Gastroesophageal sphincter (tissue), 3 donors: ENCODE measurements at regions not wholly inside any gene's neighbourhood (a gene's known extent, or its start where the extent isn't known, plus 50 kb on each side); places are given as distances from the start of the nearest gene placed in this dataset.

Experiments used
- CTCF ChIP-seq, 4 experiments: fragments of 200-600 bp in 2 of 4; fragments of 450-650 bp in 2 of 4; sonication (generic) in 1 of 4; IDR thresholded peaks; one replicate each; pipeline ENCODE4 v1.5.1; 2017 to 2019; ENCODE audit warnings: antibody characterized with exemption in 4 of 4, mild to moderate bottlenecking in 2 of 4, moderate library complexity in 2 of 4
- POLR2A ChIP-seq, 2 donors: fragments of 450-650 bp; IDR thresholded peaks; one replicate each; pipeline ENCODE4 v1.6.1; 2017; ENCODE audit warnings: antibody characterized with exemption in 2 of 2, mild to moderate bottlenecking in 2 of 2, moderate library complexity in 1 of 2
- POLR2AphosphoS5 ChIP-seq: sonication (generic); formaldehyde crosslinking; IDR thresholded peaks from one replicate; pipeline ENCODE4 v1.6.1; 2017; ENCODE audit warnings: antibody characterized with exemption

GRCh38 chr10:56104923-56105322 is 256.1 kb downstream of the ZWINT start:
- TF ChIP-seq CTCF (IDR thresholded peaks at IDR 0.05) (no peak), POLR2AphosphoS5 (no peak), POLR2A (IDR thresholded peaks at IDR 0.05) (no peak)
